ENCODE measurements at regions not wholly inside any gene's neighbourhood (a gene's known extent, or its start where the extent isn't known, plus 50 kb on each side); places are given as distances from the start of the nearest gene placed in this dataset.

DNA sequence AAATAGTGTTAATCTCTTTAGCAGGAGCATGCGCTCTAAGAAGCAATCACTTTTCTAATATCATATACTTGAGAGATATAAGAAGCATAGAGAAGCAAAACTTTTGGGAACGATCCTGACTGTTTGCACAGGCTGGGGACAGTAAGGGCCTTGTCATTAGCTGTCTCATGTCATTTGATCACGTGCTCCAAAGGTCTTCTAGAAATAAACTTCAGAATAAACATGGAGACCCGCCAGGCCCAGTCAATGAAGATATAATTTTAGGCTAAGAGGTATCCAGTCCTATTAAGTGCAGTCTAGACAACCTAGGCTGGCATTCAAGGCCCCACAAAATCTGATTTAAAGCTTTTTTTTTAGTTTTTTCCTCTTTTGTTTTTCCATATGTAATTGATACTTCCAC, 111.0 kb upstream of the APC start:
- DNase-seq (ENCODE audit: low spot score): no peak

DNA sequence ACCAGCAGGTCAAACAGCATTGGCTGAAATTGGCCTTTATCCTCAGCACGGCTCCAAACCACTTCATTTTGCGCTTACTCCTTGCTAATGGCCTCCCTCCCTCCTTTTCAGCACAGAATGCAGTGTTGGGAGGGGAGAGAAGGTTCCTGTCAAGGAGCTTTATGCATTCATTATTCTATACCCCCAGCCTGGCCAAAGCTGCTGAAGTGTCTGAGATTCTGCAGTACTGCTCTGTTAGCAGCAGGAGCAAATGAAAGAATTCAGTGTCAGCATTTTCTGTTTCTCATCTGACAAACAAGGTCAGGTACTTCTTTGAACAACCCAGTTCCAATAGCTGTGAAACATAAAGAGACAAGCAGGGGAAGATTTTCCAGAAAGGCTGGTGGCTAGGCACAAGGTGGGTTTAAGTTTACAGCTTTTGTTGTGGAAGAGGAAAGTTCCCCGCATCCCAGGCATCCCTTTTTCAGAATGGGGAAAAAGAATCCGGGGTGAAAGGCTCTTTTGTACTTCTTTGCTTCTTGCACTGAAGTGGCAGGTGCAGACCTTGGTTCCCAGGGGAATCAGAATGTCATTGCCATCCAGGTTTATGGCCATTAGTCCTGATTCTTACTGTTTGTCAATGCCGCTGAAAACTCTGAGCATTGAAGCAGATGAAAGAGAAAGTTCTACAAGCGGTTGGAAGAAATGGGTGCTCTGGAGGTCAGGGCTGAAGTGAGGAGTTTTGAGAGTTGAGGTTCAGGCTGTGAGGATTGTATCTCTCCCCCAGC, 109.3 kb upstream of the APC start:
- no peak for DNase-seq (ENCODE audit: low spot score)

DNA sequence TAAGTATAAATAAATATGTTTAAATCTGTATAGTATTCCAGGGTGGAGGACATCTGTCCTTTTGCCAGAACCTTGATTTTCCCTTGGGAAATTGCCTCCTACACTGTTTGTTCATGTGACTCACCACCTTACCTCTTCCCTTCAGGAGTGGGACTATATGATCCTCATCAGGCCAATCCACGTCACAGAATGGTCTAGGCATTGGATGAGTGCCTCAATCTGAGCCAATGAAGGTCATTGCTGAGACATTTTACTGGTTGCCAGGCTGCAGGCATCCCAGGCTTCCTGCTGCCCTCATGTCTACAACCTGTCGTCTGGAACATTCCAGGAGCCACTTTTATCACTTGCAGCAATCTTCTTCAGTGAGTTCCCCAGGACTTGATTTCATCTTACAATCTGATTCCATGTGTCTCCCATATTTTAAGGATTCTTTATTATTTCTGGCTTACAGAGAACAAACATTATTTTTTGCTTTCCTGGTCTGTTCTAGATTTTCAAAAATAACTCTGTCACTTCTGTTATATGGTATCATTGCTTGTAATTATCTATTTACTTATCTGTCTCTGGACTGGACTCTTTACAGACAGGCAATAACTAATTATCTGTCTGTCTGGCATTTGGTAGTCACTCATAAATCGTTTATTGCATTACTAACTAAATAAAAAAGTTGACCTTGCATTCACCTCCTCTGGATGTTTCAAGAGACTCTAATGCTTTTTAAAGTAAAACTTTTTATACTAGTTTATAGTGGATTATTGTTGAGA, 107.3 kb upstream of the APC start:
- no peak for DNase-seq (ENCODE audit: low spot score)

DNA sequence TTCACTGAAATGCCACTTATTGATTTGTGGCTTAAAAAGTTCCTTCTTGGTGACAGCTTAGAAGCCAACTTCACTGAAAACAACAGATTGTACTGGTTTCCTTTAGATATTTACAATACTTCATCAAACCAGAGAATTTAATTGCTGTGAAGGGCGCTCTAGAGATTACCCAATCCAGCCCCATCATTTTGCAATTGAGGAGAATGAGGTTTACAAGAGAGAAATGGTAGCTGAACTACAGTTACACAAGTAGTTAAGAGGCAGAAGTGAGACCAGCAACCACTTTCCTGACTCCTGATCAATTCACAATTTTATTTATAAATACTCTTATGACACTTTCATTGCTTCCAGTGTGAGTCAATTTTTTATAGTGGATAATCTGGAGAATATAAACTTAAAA, 103.5 kb upstream of the APC start:
- no peak for DNase-seq (ENCODE audit: low spot score)

DNA sequence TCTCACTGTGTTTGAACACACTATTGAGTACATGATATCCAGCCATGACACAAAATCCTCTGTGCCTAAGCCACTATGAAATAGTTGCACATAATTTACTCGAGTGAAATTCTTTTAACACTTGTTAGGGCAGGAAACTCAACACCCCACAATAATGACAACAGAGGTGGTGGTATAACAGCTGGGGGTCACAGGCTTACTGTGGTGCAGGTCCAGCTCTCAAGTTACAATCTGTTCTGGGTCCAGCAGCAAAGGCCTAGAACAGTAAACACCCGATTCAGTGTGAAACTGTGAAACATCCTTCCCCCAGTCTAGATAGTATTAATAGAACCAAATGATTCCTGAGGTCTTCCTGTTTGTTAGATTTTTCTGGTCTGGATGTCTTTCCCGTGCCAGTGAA, 102.9 kb upstream of the APC start:
- DNase-seq (ENCODE audit: low spot score): no peak

DNA sequence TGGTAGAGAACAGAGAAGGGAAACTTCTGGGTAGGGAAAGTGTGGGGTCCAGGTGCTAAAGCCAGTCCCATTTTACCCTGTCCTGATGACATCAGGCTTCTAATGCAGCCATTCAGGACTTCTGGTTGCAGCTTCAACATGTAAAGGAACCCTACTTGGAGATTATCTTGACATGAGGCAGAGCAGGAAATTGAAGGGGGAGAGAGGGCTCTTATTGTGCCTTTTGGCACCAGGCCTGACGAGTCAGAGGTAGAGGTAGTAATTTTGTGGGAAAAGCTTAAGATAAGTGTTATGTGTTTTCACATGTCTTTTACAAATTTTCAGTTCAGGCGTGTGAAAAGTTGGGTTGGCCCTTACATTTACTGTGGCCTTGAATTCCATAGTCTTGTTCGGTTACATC, 102.4 kb upstream of the APC start:
- DNase-seq (ENCODE audit: low spot score): no peak

DNA sequence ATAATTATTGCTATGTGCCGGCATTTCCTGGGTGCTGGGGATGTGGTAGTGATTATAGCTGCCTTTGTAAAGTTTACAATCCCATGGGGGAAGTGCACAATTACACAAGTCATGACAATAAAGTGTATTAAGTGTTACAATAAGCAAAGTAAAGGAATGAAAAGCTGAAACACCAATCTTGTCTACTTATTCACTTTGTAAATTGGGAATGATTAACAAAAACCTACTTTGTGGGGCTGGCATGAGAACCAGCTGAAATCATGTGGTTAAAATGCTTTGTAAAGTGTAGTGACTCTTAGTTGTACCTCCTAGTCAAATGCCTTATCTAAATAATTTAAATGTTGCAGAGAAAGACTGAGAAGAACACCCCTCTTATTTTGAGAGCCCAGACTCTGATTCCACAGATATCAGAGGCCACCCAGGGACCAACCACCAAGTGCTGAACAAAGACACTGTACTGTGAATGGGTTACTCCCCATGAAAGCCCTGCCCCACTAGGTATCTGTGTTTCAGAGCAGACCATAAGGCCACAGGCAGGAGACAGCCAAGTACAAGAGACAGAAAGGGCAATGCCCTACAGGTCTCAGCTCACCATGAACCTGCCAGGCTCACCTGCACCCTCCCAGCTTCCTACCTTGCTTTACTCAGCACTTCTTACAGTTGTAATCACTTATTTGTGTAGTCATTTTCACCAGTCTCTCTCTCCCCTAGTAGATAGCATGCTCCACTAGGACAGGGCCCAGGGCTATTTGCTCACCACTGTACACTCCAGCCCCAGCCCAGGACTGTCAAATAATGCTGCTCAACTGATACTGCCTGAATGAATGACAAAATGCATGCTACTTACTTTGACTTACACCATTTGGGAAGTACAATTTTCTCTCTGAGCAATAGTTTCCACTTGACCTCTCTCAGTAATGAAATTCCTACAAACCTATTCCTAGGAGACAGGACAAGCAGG, 101.6 kb upstream of the APC start:
- no peak for DNase-seq (ENCODE audit: low spot score)

DNA sequence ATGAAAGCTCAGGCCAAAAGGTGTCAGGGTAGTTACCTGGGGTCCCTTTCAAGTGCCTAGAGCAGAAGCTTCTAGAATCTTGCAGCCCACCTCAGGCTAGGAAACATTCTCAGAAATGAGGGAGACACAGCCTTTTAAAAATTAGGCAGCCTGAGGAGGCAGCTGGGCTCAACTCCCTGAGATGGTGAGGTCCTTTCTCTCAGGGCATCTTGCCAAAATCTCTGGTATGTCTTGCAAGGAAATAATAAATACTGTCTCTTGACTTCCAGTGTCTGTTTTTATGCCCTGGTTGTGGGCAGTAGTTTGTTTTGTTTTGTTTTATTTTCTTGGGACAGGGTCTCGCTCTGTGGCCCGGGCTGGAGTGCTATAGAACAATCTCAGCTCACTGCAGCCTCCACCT, 100.9 kb upstream of the APC start:
- no peak for DNase-seq (ENCODE audit: low spot score)

DNA sequence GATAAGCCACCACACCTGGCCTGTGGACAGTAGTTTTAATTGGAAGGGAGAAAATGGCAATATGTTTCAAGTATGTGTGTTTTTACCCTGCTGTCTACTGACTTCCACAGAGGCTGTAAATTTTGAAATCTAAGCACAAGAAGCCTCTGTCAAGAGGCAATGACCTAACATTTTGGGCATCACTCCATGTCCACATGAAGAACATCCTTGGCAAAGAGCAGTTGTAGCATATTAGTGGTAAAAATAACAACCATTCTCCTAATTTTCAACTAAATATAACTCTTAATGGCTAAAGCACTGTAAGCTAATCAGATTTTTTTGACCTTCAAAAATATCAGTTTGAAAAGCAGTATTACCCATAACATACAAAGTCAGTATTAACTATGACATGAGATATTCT, 100.3 kb upstream of the APC start:
- DNase-seq (ENCODE audit: low spot score): no peak

DNA sequence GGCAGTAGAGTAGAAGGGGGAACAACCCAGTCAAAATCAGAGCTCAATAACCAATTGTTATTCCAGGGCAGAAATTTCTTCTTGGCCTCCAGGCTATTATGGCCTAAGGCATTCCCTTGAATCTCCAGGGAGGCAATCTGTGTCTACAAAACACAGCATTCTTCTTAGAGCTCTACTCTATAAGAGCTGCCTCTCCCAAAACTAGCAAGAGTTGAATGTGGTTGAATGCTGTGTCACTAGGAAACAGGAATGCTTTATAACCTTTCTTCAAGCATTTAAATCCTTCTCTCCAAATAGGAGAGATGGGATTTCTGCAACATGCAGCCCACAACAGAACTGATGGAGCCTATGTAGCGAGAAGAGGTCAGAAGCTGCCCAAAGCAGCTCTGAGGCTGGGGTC, 97.1 kb upstream of the APC start:
- peak; percentile 15 for DNase-seq (ENCODE audit: low spot score)

DNA sequence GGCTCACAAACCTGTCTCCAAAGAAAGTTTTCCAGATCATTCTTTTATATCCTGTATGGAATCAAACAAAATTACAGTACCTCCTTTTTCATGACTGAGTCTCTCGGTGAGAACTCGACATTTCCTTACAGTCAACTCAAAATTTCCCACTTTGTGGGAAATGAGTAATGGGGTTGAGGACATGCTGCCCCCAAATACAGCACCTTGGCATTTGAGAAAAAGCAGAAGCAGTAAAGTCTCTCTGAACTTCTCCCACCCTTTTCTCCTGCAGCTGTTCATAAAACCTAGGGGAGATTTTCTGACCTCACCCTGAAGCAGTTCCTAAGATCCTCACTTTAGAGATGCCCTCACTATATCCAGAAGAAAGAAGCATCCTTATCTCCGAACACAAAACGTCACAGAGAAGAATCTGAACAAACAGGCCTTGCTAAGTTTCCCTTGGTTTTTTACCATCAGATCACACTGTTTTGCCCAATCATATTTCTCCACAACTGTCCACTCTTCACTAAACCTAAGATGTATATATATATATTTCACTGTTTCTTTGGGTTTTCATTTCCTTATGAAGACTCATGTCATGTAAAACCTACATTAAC, 96.1 kb upstream of the APC start:
- DNase-seq (ENCODE audit: low spot score): no peak

DNA sequence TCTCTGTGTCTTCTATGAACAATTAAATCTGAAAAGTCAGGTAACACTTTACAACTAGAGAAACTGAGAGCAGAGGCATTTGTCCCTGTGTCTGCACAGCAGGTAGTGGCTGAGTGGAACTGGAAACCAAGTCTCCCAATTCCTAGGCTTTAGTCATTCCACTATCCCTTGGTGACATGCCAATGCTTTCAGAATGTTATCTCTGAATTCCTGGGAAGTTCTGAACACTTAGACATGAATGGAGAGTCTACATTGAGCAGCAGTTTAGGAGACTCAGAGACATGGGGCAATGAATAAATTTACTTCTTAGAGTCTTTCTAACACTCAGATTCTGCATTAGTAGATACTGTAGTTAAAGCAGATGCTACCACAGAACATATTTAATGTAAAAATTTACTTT, 94.8 kb upstream of the APC start:
- no peak for DNase-seq (ENCODE audit: low spot score)

DNA sequence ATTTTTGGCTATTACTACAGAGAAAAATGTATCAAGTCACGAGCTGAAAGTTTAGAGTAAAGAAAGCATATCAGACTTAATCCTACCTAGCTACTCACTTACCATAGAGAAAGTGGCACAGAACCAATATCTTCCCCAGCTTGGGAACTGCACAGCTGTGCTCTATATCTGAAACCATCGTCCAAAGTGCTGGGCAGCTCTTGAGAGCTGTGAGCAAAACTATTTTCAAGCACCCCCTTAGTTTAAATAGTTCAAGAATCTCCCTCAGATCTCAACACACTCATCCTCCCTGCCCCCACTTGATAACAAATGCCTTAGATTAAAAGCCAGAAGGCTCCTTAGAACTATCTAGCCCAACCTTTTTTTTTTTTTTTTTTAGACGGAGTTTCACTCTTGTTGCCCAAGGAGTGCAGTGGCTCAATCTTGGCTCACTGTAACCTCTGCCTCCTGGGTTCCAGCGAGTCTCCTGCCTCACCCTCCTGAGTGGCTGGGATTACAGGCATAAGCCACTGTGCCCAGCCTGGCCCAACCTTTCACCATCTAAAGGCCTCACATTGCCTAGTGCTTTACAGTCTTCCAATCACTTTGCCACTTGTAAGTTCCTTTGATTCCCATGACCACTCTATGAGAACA, 94.2 kb upstream of the APC start:
- no peak for DNase-seq (ENCODE audit: low spot score)

DNA sequence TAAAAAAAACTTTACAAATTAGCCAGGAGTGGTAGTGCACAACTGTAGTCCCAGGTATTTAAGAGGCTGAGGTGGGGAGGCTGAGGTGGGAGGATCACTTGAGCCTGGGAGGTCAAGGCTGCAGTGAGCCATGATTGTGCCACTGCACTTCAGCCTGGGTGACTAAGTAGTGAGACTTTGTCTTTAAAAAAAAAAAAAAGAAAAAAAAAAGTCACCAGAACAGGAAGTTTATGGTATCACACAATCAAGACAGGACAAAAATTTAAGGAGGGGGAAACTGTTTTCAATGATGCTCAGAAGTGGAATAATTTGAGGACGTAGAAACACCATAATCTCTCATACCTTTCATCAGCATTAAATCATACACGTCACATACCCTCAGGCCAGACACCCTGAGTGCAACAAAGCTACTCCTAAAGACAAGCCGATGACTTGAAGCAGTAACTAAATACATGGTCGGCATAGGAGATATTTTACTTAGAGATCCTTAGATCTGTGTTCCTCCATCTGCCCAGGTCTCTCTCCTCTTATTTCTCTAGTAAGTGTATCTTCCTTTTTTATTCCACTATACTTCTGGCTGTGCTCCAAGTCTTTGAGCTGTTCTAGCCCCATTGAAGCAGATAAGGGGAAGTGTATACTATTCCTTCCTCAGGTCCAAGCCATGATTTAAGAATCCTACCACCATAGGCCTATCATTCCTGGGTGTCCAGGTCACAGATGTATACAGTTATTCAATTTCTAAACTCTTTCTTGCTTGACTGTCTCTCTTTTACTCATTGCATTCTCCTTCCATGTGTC, 91.3 kb upstream of the APC start:
- no peak for DNase-seq (ENCODE audit: low spot score)

DNA sequence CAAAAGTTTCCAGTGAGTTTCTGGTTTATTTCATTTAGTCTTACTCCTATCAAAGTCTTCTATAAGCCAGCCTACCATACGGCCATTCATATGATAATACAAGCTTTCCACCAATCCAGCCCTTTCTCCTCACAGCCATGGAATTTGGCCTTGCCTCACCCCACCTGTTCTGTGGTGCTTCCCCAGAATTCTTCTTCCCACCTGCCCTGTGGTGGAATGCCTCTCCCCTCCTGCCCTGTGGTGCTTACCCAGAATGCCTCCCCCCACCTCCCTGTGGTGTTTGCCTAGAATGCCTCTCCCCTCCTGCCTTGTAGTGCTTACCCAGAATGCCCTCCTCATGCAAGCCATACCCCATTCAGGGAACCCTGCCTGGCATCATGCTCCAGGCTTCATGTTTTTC, 90.3 kb upstream of the APC start:
- DNase-seq (ENCODE audit: low spot score): no peak

DNA sequence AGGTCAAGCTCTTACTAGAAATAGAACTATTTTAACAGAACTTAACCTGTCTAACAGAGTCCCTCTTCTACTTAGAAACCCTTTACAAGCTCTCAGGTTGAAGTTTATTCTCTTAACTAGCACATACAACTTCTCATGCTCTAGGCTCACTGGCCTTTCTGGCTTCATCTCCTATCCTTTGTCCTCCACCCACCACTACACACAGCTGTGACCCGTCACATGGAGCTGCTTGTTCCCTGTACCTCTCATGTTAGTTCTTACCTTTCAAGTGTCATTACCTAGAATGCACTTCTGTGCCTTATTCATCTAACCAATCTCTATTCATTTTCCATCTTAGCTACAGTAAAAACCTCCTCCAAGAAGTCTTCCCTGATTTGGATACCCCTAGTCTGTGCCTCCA, 89.4 kb upstream of the APC start:
- DNase-seq (ENCODE audit: low spot score): no peak

DNA sequence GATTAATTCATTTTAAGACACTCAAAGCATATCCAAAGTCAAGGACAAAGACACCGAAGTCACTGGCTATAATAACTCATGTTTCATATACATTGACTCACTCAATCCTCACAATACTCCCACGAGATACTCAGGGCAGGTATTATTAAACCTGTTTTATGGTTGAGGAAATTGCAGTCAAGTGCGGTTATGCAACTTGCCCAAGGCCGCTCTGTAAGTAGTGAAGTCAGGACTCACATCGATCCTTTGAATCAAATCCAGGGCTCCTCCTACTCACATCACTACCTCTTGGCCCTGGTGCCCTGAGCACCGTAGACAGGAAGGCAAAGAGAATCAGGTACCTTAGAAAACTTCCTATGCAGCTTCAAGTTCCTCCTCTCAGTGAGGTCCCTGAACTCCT, 87.8 kb upstream of the APC start:
- no peak for DNase-seq (ENCODE audit: low spot score)

DNA sequence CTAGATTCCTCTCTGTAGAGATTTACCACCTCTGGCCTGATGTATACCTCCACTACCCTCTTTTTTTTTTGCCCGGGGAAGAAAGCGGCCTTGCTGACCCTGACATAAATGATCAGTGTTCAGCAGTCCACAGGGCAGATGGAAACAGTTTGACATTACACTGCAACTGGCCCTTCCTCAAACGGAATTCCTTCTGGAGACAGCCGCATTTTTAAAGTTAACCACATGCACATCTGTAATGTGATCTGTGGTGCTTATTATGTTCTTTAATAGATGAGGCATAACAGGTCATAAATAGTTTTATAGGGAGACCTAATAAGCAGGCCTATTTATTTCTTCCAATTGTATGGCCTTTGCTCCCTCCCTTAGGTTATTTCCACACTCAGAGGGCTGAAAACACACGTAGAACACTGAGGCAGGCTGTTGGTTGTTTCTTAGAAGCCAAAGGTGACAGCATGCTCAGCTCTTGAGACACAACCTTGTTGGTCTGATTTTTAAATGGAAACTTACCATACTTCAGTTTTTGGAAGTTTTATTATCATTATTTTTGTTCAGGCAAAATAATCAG, 84.0 kb upstream of the APC start:
- no peak for DNase-seq (ENCODE audit: low spot score)

DNA sequence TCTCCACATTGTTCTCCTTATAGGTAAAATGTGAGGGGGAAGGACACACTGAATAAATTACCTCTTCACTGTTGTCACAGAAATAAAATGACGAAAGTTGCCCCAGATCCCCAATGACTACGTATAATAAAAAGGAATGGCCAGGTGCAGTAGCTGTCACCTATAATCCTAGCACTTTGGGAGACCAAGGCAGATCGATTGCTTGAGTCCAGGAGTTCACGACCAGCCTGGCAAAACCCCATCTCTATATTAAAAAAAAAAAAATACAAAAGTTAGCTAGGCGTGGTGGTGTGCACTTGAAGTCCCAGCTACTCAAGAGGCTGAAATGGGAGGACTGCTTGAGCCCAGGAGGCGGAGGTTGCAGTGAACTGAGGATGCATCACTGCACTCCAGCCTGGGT, 82.2 kb upstream of the APC start:
- DNase-seq (ENCODE audit: low spot score): no peak

DNA sequence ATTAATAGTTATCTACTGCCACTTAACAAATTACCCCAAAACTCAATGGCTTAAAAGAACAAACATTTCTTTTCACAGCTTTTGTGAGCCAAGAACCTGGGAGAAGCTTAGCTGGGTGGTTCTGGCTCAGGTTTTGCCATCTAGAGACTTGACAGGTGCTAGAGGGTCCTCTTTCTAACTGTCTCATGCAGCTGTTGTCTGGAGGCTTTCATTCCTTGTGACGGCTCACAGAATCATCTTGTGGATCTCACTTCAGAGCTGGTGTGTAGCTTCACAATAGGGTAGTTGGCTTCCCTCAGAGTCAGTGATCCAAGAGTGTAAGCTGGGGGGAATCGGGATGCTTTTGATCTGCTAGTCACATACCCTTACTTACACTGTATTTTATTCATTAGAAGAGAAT, 81.2 kb upstream of the APC start:
- DNase-seq (ENCODE audit: low spot score): no peak

DNA sequence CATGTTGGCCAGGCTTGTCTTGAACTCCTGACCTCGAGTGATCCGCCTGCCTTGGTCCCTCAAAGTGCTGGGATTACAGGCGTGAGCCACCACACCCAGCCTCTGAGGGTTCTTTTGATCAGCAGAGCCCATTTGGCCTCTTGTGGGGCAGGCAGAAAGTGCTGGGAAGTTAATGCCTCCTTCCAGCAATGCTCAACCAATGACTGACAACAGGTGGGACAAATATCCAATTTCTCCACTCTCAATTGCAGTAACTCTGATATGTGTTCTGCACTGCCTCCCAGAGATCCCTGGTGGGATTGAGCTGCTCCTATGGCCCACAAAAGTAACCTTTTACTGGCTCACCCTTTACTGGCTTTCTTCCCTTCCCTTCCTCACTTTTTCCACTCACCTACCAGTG, 79.9 kb upstream of the APC start:
- DNase-seq (ENCODE audit: low spot score): no peak

Data from AG08395 (cell line).